HG03457 (cell line): ENCODE measurements at regions not wholly inside any gene's neighbourhood (a gene's known extent, or its start where the extent isn't known, plus 50 kb on each side); places are given as distances from the start of the nearest gene placed in this dataset.
"Not testable (repeated sequence)": the region's sequence is repeated elsewhere in the genome, so short reads cannot be mapped to it uniquely, and the experiment has no call there.

Experiments used
- ATAC-seq: cut with Tn5 transposase; IDR thresholded peaks from one replicate; pipeline ENCODE4 v1.9.1; 2021; ENCODE audit warnings: moderate number of reproducible peaks; ENCODE audit not compliant: unreplicated experiment

DNA sequence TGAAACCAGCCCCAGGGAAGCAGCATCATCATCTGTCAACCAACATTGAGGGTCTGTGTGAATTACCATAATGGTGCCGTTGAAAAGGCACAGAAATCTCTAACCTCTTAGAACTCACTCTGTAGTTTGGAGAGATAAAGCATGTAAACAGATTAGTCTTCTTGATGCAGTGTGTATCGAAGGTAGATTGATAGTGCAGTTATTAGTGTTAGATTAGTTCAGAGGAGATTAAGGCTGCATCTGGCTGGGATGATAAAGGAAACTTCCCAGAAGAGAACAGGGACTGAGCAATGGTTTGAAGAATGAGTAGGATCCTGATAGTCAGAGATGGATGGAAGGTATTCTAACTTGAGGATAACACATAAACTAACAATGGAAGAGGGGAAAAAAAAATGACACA lies 651.5 kb downstream of the TLE1 start:
- no peak for ATAC-seq

DNA sequence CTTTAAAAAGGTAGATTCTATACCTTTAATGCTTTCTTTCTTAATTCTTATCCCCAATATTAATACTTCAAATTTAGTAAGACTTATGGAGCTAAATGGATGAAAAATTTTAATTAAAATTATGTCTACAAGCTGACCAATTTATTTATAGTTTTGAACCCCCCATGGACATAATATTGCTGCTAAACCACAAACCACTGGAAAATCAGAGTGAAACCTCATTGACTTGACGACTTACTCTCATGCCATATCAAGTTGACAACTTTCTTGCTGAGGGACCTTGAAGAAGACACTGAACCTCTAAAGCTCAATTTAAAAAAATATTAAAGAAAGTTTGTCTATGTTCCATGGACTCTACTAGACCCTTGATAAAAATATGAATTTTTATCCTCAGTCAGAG lies 653.7 kb downstream of the TLE1 start:
- ATAC-seq: no peak

DNA sequence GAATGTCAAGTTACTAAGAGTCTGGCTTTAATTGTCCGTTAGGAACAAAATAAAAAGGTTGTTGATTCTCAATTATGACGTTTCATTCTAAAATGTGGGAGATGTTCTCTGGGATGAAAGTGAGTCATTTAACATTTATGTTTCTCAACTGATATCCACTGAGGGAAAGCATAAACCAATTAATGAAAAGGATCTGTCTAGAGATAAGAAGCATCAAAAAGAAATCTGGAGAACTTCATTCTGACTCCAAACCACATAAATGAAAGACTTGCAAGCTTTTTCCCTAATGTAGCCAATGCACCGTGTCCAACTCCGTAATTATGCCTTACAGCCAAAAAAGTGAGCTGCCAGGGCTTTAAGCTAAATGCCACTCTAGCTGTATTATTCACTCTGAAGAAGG lies 654.2 kb downstream of the TLE1 start:
- ATAC-seq: no peak

DNA sequence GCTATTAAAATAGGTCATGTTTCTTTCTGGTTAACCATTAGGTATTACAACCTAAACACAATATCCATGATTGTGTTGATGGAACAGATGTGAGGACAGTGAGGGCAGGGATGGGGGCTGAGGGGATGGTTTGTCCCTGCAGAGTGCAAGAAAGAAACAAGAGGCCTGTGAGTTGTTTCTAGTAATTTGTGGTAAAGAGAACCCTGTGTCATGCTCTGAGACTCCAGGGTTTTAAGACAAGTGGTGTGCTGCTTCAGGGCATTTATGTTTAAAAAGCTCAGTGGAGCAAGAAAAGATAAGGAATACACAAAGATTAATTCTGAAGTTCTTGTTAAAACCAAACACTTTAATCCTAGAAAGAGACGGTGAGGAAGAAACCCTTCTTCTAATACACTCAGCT lies 656.5 kb downstream of the TLE1 start:
- no peak for ATAC-seq

DNA sequence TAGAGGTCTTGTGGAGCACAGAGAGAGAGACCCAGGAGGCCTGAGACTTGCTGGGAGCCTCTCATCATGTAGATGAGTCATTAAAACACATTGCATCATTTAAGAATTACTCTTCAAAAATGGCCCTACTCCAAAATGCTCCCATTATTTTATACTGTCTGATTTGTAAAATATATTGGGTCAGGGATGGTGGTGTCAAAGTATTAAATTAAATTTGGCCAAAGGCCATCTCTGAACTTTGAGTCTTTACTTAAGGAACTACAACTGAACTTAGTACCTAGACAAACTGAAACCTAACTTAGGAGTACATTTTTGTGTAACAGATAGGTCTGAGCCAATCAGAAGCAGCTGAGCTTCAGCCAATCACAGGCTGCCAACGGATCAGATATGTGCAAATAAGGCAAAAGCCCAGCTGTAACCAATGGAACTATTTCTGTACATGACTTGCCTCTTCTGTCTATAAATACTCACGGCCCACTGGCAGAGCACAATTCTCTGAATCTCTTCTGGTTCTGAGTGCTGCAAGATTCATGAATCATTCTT lies 657.2 kb downstream of the TLE1 start:
- ATAC-seq: no peak

DNA sequence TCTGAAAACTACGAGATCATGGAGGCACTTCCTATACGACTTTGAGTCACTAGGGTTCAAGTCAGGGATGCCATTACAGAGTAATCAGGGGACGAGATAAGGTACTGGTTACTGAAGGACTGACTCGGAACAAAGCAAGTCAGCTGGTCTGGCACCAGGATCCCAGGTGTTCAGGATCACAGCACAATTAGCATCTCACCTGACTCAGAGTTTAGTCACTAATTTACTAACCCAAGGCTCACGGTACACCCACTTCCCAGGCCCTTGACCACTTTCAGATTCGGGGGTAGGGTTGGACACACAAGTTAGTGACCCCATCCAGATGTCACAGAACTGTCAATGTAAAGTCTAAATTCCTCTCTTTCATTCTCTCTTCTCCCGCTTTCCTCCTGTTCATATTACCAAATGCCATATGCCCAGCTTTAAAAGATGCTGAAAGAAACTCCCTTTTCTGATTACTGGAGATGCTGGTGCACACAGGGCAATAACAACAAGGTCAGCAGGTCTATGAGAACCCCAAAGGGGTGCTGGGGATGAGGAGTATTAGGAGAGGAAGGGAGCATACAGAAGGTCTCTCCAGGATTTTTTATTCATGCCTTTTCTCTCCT lies 657.8 kb downstream of the TLE1 start:
- ATAC-seq: no peak

- ATAC-seq: no peak
Measured at GRCh38 chr9:81030027-81030426, 659.3 kb downstream of the TLE1 start.

GRCh38 chr9:81028504-81028903 lies 660.8 kb downstream of the TLE1 start:
- no peak for ATAC-seq

DNA sequence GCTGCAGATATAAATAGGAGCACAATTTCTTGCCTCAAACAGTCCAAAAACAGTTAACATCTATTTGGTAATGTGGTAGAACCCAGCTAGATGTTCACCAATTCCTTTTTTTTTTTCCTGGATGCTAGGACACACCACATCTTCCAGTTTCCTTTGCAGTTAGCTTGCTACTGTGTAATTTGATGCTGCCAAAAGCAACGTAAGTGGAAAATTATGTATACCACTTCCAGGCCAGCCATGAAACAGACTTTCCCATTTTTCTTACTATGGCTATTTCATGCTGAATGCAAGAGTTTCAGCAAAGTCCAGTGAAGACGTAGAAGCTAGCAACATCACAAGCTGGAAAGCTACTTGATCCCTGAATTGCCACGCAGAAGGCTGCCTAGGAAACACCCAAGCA lies 667.2 kb downstream of the TLE1 start:
- no peak for ATAC-seq

DNA sequence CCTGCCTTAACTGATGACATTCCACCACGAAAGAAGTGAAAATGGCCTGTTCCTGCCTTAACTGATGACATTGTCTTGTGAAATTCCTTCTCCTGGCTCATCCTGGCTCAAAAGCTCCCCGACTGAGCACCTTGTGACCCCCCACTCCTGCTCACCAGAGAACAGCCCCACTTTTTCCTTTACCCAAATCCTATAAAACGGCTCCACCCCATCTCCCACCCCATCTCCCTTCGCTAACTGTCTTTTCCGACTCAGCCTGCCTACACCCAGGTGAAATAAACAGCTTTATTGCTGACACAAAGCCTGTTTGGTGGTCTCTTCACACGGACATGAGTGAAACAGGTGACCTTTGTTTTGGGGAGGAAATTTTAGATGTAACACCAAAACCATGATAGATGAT lies 674.4 kb downstream of the TLE1 start:
- not testable (repeated sequence) for ATAC-seq

DNA sequence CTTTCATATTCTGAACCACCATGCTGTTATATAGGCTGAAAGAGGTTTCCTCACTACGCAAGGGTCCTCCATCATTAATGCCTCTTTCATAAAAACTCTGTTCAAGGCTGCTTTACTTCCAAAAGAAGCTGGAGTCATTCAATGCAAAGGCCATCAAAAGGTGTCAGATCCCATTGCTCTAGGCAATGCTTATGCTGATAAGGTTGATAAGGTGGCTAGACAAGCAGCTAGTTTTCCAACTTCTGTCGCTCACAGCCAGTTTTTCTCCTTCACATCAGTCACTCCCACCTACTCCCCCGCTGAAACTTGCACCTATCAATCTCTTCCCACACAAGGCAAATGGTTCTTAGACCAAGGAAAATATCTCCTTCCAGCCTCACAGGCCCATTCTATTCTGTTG lies 676.2 kb downstream of the TLE1 start:
- ATAC-seq: not testable (repeated sequence)

GRCh38 chr9:81002906-81003305 lies 686.4 kb downstream of the TLE1 start:
- no peak for ATAC-seq

- ATAC-seq: no peak
Measured at GRCh38 chr9:81002242-81002641, 687.1 kb downstream of the TLE1 start.

- ATAC-seq: no peak
Measured at GRCh38 chr9:80995759-80996158, 693.6 kb downstream of the TLE1 start.

GRCh38 chr9:80994892-80995291 lies 694.5 kb downstream of the TLE1 start:
- no peak for ATAC-seq

GRCh38 chr9:80985595-80985994 lies 703.8 kb downstream of the TLE1 start:
- ATAC-seq: not testable (repeated sequence)

- no peak for ATAC-seq
Measured at GRCh38 chr9:80976403-80976802, 712.9 kb downstream of the TLE1 start.

- ATAC-seq: not testable (repeated sequence)
Measured at GRCh38 chr9:80970377-80970776, 719.0 kb downstream of the TLE1 start.

GRCh38 chr9:80968611-80969010 lies 720.7 kb downstream of the TLE1 start:
- ATAC-seq: no peak

DNA sequence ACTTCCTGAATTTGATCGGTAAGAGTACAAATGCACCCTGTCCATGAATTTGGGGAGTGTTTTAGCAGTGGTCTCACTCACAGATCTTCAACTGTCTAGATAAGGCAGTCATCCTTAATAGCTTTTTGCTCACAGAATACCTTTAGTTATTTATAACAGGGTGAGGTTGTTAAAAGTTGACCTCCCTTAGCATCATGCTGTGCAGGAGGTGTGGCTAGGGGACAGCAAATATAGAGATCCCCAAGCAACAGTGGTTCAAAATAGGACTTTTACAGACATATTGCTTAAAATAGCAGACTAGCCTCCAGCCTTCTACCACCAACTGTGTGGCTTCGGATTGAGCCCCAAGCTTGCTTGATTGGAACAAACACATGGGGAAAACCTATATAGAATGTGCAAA lies 724.4 kb downstream of the TLE1 start:
- no peak for ATAC-seq

DNA sequence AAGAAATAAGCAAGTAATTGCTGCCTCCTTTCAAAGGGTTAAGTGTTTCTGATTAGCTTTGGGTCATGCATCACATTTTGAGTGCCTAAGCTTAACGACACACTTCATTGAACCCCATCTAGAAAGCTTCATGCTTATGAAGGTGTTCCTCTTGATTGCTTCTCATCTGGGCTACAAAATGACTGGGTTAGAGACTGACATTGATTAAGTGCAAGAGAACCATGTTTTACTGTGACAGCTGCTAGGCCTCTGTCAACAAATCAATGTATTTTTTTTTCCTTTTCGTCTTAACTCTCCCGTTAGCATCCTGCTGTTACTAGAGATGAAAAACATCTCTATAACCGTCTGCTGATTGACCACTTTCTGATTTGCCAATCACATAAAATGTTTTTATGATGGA lies 725.0 kb downstream of the TLE1 start:
- no peak for ATAC-seq

- no peak for ATAC-seq
Measured at GRCh38 chr9:80957801-80958200, 731.5 kb downstream of the TLE1 start.

- ATAC-seq: no peak
Measured at GRCh38 chr9:80954521-80954920, 734.8 kb downstream of the TLE1 start.
